ENCODE measurements at regions not wholly inside any gene's neighbourhood (a gene's known extent, or its start where the extent isn't known, plus 50 kb on each side); places are given as distances from the start of the nearest gene placed in this dataset.
A peak's percentile ranks its signal among the peaks of the same experiment; 100 is the strongest.

DNA sequence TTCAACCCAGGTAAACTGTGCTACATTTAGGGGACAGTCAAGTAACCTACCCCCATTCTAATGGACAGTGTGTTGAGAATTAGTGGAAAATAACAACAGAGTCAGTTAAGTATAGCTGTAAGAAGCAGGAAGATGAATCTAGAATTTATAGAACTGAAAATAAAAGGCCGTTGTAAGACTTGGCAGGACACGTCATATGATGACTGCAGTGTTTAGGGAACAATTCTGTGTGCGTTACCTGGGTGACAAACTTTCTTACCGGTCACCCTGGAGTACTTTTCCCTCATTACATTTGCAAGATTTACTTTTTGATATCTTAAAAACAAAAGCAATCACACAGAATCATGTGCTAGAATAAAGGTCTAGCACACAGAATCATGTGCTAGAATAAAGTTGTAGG is 536.3 kb upstream of the ZNF717 start:
- DNase-seq, result no peak

DNA sequence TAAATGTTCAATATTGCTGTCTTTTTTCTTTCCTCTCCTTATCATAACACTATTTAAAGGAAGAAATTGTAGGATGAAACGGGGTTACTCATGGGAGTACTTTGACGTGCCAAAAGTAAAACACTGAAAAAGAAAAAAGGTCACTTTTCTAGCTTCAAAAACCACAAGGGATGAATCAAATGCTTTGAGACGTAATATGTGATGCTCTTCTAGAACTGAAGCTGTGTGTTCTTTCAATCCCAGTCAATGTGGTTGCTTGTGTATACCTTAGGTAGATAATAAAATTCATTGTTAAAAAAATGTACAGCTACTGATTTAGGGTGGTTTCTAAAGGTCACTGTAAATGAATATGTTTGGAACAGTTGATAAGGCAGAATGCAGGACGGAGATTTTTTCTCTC is 538.8 kb upstream of the ZNF717 start:
- no peak for DNase-seq

DNA sequence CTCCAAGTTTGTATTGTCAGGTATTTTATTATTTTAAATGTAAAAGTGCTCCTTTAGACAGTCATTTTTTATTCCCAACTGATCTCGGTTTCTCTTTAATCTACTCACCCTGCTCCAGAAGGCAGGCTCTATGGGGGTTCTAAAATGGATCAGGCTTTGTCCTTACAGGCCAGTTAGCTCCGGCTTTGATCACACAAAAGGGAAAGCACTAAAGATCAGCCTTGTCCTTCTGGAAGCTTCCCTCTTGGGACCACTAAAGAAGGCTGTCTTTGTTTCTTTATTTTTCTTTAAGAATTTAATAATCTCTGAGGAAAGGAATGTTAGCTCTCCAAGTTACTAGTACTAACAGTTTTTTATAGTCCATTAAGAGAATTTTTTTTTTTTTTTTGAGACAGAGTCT is 560.5 kb upstream of the ZNF717 start:
- DNase-seq, result no peak

DNA sequence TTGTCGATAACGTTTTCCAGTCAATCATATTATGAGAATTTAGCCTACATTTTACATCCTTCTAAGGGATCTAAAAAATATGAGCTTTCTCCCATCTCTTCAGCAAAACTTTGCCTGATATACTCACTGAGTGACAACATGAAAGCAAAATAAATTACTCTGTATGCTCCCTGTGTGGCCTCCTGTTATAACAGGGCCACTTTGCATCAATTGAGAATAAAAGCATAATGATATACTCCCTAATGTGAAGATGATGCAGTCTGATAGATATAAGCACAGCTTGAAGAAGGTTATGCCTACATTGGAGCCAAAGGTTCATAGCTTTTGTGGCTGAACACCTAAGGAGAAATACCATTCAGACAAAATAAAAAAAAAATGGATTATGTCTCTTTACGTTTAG is 561.3 kb upstream of the ZNF717 start:
- DNase-seq, result no peak

DNA sequence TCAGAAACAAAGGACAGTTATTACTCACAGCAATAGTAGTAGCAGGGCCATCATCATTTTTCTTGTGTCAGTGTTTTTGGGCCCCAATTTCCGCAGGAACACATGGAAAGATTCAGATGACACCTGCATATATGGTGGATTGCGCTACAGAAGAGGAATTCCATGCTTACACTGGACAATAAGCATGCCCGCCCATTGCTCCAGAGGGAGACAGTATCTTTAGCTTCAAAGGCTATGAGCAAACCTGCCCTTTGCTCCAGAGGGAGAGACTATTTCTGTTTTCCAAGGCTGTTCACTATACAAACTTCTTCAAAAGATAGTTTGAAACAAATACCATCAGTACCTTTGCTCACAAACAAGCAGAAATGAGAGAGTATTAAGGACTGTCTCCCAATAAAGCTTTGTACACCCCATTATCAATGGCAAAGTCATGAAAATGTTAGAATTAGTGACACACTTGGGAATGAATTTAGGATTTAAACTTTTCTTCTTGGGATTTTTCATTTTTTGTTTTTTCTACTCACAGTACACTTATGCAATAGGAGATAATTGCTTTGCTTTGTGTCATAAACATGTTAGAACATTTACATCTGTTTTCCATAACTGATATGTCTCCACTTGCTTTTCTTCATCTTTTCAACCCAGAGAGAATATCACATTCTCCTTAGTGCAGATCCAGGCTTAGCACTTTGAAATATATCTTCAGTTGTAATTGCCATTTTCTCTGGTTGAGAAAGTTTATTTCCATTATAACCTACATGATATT is 564.5 kb upstream of the ZNF717 start:
- DNase-seq, result no peak

DNA sequence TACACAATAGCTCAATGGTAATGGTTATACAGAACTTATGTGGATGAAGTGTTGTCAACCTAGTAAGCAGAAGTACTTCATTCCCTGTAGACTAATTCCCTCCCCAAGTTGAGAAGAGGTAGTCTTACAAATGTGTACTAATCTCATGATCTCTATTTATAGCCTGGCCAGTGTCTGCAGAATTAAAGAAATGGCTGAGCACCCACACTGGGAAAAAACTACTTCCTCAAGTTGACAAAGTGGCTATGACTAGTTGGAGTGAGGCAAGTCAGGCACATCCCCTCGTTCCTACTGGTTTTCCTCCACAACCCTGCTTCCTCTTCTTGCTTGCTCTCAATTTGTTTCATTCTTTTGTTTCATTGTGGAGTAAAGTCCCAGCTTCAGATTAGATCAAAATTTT is 566.7 kb upstream of the ZNF717 start:
- DNase-seq, result no peak

DNA sequence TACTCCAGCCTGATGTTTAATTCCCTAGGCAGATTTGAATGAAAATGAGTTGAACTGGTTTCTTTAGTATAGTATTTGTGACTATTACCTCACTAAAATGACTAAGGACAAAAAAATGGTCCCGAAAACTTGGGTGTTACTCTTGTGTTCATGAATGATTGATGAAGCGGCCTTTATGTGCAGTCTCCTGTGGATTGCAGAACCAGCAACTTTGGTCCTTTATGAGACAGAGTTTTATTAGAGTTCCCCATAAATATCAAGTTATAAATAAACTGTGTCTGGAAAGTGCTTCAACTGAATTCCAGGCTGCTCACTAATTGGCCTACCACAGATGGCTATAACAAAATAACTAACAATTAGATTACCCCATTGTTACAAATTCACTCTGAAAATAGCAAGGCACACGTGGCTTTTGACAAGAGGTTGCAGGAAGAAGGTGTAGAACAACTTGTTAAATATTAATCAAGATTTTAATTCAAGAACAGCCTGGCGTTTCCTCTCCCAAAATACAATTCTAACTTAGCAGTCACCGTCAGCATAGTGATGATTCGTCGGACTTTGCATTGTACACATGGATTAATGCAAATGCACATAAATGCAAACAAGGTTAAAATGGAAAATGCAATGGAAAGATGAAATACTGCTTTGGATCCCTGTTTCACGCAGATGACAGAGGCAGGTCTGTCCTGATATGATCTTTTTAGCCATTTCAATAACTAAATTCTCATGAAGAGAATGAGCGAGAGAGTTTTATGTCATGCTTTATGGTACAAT is 567.3 kb upstream of the ZNF717 start:
- no peak for DNase-seq

DNA sequence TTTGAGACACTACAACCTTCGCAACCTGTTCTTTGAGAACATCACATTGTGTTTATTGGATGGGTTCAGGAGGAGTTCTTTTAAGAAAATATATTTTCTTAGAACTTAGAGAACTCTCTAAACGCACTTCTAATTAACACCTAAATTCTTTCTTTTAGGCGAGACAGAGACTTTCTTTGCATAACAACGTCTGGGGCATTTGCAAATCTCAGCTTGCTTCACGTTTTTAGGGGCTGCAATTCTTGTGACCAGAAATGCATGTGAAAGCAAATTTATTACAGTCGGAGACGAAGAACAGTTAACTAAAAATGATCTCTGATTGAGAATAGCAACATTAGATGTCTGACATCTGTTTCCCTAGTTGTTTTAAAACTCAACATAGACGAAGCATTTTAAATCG is 568.3 kb upstream of the ZNF717 start:
- no peak for DNase-seq

DNA sequence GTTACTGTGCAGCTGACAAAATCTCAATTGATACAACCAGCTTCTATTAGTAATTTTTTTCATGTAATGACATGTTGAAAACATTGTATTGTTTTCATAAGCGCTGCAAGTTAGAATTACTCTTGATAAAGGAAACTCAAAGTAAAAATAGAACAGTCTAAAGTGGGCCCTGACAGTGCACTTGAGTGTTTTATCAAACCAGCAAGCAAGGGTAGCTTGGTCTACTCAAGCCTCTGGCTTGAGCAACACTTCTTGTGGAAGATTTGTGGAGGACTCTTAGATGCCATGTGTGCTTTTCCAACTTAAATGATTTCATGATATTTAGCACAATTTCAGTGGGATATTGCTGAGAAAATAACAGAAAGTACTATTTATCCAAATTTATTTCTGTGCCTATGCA is 575.7 kb upstream of the ZNF717 start:
- no peak for DNase-seq

DNA sequence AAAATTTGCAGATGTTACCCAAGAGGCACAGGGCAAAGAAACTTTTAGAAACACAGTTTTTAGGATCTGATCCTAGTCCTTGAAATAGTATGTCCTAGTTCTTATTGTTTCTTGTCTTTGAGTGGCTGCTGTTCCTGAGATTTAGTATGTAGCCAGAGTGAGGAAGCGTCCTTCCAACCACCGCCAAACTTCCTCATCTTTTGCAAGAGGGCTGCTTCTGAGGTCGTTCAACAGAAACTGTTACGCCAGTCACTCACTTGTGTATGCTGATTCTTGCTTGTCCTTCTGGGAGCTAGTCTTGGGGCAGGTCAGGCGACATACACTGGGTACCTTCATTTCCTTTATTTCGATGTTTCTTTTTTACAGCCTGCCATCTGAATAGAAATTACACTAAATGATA is 577.3 kb upstream of the ZNF717 start:
- peak in 2 of 56 donors; percentile 9 to 12 for DNase-seq

DNA sequence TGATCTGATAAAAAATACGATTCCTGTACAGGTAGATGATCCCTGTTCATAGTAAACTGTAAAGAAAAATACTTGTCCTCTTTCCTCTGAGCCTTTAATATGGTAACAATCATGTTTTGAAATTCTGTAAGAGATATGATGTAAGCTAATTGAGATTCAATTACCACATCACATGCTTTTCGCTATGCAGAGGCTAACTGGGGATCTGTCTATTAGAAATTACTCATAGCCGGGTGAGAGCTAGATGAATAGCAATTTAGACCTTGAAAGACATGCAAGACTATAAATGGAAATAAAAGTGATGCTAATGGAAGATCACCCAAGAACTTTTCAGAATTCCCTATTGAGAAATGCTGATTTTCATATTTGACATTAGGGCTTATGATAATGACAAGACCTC is 579.9 kb upstream of the ZNF717 start:
- no peak for DNase-seq

DNA sequence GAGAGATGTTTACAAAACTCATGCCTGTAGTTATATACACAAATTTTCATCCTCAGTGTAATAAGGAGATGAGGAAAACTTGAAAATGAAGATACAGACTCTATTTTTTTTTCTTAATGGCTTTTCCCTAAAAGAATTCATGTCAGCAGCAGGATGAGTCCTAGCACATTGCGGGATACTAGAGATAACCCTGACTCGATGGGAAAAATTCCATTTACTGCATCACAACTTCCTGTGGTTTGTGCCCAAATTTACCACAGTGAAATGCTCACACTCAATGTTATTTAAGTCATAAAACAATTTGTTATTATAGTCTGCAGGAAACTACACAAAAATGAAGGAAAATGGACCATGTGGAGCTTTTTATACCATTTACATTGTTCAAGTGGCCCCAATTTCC is 581.9 kb upstream of the ZNF717 start:
- no peak for DNase-seq

DNA sequence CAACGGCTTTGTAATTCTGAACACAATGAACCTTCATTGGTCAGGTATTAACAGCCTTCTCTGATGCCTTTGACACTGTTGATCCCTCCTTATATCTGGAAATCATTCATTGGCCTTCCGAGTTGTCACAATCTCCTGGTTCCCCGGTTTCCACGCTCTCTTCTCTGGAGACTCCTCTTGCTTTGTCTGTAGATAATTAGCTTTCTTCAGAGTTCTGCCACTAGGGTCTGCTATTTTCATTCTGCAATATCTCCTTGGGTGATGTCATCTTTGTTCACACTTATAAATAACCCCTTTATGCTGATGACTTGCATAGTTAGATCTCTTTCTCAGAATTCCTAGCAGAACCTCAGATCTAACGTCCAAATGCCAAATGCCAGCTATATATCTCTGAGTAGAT is 583.8 kb upstream of the ZNF717 start:
- DNase-seq, result no peak

DNA sequence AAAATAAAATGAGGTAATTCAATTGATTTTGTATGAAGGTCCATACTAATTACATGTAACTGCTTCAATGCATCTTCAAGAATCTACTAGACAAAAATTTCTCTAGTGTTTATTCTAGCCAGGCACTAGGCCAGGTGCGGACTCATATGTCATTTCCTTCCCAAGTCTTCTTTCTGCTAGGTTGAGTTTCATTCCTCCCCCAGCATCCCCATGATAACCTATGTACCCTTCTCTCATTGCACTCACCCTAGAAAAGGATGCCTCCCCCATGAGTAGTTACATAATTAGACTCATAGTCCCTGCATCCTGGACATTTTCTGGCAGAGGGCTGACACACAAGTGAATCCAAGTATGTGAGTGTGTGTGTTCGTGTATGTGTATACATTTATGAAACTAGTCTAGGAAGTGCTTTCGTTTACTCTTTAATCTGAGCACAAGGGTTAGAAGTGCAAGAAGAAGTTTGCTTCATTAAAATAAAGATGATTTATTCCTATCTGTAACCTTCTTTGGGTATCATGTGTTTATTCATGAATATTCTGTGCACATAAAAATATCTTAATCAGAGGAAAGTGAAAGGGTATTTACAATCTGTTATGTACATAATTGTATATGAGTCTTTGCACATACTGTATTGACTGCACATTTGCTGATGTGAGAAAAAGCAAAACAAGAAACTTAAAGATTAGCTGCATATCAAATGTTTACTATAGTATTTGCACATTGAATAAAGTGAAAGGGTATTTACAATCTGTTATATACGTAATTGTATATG is 585.6 kb upstream of the ZNF717 start:
- DNase-seq, result no peak

DNA sequence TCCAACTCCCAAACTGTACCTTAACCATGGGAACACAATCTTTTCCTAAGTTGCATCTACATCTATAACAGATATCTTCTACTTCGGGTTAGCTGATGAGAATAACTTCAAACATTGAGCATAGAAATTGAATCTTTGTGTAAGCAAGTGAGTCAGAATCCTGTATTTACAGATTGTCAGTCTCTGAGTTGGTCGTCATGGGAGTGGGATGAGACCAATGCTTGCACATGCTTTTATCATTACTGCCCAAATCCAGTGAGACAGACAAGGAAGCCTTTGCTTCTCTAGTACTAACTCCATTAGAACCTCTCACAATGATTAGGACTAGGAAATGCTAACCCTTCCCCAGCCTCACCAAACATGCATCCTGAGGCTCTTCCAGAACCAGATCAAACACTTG is 587.1 kb upstream of the ZNF717 start:
- DNase-seq, result no peak

DNA sequence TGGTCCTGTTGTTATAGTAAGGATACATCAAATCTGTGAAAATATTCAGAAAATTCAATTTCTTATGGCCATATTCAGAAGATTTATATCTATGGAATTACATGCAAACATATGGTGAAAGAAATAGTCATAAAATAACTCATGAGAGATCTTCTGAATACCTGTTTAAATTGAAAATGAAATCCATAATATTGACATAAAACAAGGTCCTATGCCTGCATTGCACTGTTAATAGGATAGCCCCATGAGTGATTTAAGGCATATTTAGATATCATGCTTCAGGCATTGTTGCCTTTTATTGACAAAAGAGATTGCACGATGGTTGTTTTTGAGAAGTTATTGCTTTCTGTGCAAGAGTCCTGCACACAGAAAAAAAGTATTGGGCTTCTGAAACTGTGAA is 591.7 kb upstream of the ZNF717 start:
- DNase-seq, result no peak

DNA sequence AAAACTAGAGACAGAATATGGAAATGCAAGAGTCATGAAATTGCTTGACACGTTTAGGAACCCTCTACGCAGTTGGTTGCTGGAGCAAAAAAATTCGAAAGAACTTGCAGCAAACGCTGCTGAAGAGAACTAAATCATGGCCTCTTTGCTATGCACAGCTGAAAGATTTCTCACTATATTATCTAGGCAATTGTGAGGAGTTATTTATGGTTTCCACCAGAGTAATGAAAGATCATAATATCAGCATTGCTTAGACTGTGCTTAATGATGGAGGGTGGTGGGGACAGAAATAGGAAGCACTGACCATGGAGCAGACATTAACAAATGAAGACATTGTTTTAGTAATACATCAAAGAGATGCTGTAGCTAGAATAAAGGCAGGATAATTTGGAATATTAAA is 593.4 kb upstream of the ZNF717 start:
- no peak for DNase-seq

DNA sequence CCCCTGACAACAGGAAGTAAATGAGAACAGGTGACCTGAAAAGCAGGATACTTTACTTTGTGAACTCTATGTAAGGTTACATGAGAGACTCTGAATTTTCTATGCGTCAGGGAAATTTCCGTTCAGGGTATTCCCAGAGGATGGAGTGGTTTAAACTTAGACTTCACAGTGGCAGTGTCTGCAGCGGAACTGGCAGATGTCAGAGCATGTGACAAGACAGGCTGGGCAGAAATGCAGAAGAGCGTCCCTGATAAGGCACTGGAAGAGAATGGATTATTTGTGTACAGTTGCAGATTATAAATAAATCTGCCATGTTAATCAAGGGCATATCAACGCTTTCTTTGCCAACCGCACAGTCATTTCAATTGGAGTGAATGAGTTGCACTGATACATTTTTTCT is 598.4 kb upstream of the ZNF717 start:
- DNase-seq, result peak in 14 of 56 donors; percentile 0 to 25 (median 11)

DNA sequence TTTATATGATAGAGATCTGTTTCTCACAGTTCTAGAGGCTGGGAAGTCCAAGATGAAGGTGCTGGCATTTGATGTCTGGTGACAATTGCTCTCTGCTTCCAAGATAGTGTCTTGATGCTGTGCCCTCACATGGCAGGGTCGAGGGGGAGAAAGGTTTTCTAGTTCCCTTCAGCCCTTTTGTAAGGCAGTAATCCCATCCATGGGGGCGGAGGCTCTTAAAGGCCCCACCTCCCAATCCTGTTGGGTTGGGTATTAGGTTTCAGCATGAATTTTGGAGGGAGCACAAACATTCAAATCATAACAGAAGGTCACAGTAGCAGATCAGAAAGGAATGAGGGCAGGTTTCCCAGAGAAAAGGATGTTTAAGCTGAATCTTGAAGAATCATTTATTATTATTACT is 601.7 kb upstream of the ZNF717 start:
- no peak for DNase-seq

DNA sequence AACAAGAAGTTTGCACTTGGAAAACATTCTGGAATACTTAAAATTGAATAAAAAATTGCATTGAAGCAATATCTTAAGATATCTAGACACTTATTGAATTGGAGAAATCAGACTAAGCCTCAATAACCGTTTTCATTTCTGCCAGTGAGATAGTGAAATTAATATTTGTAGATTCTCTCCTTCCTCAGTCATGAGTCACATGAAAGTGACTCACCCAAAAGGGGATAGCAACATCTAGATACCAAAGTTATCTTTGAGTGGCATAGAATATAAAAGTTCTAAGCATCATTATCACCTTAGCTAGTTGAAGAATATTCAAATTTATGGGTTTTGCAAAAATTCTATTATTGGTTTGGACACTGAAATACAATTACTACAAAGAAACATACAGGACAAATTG is 614.8 kb upstream of the ZNF717 start:
- no peak for DNase-seq

DNA sequence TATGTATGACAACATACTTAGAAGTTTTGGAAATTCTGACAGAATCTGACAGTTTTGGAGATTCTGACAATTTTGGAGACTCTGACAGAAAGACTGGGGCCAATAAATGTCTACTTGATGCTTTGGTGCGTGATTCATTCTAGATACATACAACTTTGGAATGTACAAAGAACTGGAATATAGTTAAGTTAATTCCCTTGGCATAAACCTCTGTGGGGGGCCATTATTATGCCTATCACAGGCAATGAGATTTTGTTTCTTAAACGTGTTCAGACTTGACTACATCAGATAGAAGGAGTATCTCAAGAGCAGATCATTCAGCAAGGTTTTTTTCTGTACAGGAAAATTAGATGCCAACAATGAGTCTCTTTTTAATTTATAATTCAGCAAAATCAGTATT is 617.6 kb upstream of the ZNF717 start:
- DNase-seq, result no peak

DNA sequence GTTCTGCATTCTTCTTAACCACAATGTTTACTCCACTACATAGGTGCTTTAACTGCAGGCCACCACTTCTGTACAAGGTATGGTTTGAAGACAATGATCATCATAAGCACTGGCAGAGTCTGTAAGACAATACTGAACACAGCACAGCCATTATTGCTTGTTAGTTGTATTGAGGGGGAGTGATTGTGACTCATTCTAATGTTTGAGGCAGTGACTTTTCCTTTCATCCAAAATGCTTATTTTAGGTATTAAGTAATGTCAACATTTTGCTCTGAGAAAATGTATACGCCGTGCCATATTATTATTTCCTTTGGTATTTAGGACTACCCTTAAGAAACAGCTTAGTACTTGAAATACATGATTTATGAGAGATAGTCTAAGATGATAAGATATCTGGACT is 618.2 kb upstream of the ZNF717 start:
- no peak for DNase-seq
